NB4 (cell line): ENCODE measurements at regions not wholly inside any gene's neighbourhood (a gene's known extent, or its start where the extent isn't known, plus 50 kb on each side); places are given as distances from the start of the nearest gene placed in this dataset.

Experiments
- CTCF ChIP-seq: IDR thresholded peaks from one replicate; pipeline ENCODE4 v1.5.1; 2012; ENCODE audit warnings: low read depth, low read length
- MYC ChIP-seq: IDR thresholded peaks from 2 replicates; pipeline ENCODE4 v1.6.1; 2011; ENCODE audit warnings: low read depth, low read length
- POLR2A ChIP-seq: IDR thresholded peaks from 2 replicates; pipeline ENCODE4 v1.6.1; 2011; ENCODE audit warnings: mild to moderate bottlenecking; ENCODE audit not compliant: insufficient read length; ENCODE audit errors: extremely low read depth

- no peak for TF ChIP-seq CTCF
- TF ChIP-seq MYC: no peak
- no peak for TF ChIP-seq POLR2A
These were observed 118.8 kb upstream of the CCND2 start for GRCh38 chr12:4154672-4155225.
